ENCODE measurements at regions not wholly inside any gene's neighbourhood (a gene's known extent, or its start where the extent isn't known, plus 50 kb on each side); places are given as distances from the start of the nearest gene placed in this dataset.

DNA sequence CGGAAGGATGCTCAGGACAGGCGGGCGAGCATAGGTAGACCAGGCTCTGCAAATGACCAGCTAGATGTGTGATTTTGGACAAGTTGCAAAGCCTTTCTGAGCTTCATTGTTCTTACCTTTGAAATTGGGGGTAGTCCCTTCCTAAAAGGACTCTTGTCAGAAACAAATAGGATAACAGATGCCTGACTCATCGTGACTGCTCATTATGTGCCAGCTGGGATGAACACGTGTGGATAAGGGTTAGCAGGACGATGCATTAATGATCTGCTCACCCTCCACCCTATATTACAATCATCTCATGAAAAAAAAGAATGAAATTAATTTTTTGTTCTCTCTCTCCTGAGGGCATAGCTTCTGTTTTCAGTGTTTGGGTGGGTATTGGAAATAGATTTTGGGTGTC is 223.4 kb downstream of the NR2F2 start:
- no peak for TF ChIP-seq EZH2phosphoT487 (IDR thresholded peaks at IDR 0.05; ENCODE audit: low read length)
- TF ChIP-seq, protein P1, sequence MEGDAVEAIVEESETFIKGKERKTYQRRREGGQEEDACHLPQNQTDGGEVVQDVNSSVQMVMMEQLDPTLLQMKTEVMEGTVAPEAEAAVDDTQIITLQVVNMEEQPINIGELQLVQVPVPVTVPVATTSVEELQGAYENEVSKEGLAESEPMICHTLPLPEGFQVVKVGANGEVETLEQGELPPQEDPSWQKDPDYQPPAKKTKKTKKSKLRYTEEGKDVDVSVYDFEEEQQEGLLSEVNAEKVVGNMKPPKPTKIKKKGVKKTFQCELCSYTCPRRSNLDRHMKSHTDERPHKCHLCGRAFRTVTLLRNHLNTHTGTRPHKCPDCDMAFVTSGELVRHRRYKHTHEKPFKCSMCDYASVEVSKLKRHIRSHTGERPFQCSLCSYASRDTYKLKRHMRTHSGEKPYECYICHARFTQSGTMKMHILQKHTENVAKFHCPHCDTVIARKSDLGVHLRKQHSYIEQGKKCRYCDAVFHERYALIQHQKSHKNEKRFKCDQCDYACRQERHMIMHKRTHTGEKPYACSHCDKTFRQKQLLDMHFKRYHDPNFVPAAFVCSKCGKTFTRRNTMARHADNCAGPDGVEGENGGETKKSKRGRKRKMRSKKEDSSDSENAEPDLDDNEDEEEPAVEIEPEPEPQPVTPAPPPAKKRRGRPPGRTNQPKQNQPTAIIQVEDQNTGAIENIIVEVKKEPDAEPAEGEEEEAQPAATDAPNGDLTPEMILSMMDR (IDR thresholded peaks at IDR 0.05; ENCODE audit: low read length), result no peak

Measured in MM.1S (cell line).